ENCODE measurements at regions not wholly inside any gene's neighbourhood (a gene's known extent, or its start where the extent isn't known, plus 50 kb on each side); places are given as distances from the start of the nearest gene placed in this dataset.

GRCh38 chr6:163823577-163823976, 409.1 kb downstream of the QKI start:
- no peak for TF ChIP-seq TAF1 (IDR thresholded peaks at IDR 0.05; ENCODE audit: low read depth)
- no peak for TF ChIP-seq ZBTB7A (IDR thresholded peaks at IDR 0.05; ENCODE audit: low read depth)
- no peak for TF ChIP-seq CREB1 (IDR thresholded peaks at IDR 0.05; ENCODE audit: low read depth)
- no peak for TF ChIP-seq TCF12 (IDR thresholded peaks at IDR 0.05; ENCODE audit: low read depth)
- no peak for TF ChIP-seq YY1 (IDR thresholded peaks at IDR 0.05; ENCODE audit: low read depth)
- no peak for TF ChIP-seq EP300 (IDR thresholded peaks at IDR 0.05; ENCODE audit: borderline replicate concordance)
- no peak for TF ChIP-seq TEAD4 (IDR thresholded peaks at IDR 0.05)
- TF ChIP-seq REST (IDR thresholded peaks at IDR 0.05; ENCODE audit: low read depth) = no peak
- TF ChIP-seq, protein P1, sequence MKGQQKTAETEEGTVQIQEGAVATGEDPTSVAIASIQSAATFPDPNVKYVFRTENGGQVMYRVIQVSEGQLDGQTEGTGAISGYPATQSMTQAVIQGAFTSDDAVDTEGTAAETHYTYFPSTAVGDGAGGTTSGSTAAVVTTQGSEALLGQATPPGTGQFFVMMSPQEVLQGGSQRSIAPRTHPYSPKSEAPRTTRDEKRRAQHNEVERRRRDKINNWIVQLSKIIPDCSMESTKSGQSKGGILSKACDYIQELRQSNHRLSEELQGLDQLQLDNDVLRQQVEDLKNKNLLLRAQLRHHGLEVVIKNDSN (IDR thresholded peaks at IDR 0.05) = no peak

DNA sequence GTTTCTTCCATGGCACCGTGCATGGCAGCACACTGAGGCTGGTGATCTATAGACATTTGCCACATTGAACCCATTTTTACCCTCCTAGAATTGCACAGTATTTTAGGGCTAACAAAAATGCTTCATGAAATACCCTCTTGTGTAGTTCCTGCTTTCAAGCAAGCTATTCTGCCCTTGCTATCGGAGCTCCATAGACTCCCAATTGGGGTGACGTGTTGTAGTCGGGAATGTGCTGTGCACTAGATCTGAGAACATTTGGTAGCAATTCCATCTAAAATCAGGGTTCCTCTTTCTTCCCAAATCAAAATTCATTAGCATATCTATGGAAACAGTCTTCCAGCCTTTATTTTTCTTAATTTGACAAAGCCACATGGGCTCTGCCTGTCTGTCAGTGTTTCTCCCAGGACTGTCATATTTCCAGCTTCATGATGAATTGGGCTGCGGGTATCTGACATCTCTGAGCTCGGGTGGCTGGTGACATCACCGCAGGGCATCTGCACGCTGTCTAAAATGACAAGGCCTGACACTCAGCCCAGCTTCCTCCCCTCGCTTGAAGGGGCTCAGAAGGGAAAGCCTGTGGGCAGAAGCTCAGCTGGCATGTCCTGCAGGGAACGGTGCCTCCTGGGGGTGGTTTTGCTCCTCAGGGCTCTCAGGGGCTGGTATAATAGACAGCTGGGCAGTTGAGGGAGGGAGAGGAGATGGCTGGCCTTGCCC, 406.4 kb downstream of the QKI start:
- TF ChIP-seq EP300 (IDR thresholded peaks at IDR 0.05; ENCODE audit: borderline replicate concordance) (no peak), TEAD4 (IDR thresholded peaks at IDR 0.05) (no peak), ZBTB7A (IDR thresholded peaks at IDR 0.05; ENCODE audit: low read depth) (no peak), CREB1 (IDR thresholded peaks at IDR 0.05; ENCODE audit: low read depth) (no peak), RAD21 (IDR thresholded peaks at IDR 0.05; ENCODE audit: low read depth) (no peak), EGR1 (IDR thresholded peaks at IDR 0.05) (no peak), YY1 (IDR thresholded peaks at IDR 0.05; ENCODE audit: low read depth) (no peak), TCF12 (IDR thresholded peaks at IDR 0.05; ENCODE audit: low read depth) (no peak), MAX (IDR thresholded peaks at IDR 0.05) (no peak)

- TF ChIP-seq EGR1 (IDR thresholded peaks at IDR 0.05) (no peak), REST (IDR thresholded peaks at IDR 0.05; ENCODE audit: low read depth) (no peak), MAX (IDR thresholded peaks at IDR 0.05) (no peak), TAF1 (IDR thresholded peaks at IDR 0.05; ENCODE audit: low read depth) (no peak), CEBPB (IDR thresholded peaks at IDR 0.05) (no peak), TEAD4 (IDR thresholded peaks at IDR 0.05) (no peak), EP300 (IDR thresholded peaks at IDR 0.05; ENCODE audit: borderline replicate concordance) (no peak), CREB1 (IDR thresholded peaks at IDR 0.05; ENCODE audit: low read depth) (no peak), YY1 (IDR thresholded peaks at IDR 0.05; ENCODE audit: low read depth) (no peak), ZBTB7A (IDR thresholded peaks at IDR 0.05; ENCODE audit: low read depth) (no peak), TCF12 (IDR thresholded peaks at IDR 0.05; ENCODE audit: low read depth) (no peak), RAD21 (IDR thresholded peaks at IDR 0.05; ENCODE audit: low read depth) (no peak), NFIC (IDR thresholded peaks at IDR 0.05) (no peak), FOXM1 (IDR thresholded peaks at IDR 0.05; ENCODE audit: borderline replicate concordance, low read depth) (no peak)
- TF ChIP-seq, protein P1 (IDR thresholded peaks at IDR 0.05) = no peak
Measured at GRCh38 chr6:163820171-163820570, 405.7 kb downstream of the QKI start.

GRCh38 chr6:163818719-163819118, 404.2 kb downstream of the QKI start:
- TF ChIP-seq MAX (IDR thresholded peaks at IDR 0.05) = no peak
- no peak for TF ChIP-seq FOXM1 (IDR thresholded peaks at IDR 0.05; ENCODE audit: borderline replicate concordance, low read depth)

DNA sequence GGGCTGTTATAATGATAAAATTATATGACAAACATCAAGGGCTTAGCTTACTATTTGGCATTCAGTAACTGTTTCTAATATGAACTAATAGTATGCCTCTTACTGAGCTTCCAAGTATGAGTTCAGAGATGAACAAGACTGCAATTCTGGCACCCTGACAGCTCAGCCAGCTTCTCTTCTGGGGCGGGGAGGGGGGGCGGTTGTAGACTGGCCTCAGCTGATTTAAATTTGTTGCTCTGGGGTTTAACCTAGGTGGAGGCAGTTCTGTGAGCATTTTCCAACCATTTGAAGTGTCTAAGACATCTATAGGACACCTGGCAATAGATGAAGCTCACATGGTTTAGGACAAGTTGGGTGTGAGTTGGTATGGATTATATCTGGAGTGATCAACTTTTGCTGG, 401.9 kb downstream of the QKI start:
- TF ChIP-seq CREB1 (IDR thresholded peaks at IDR 0.05; ENCODE audit: low read depth) = no peak
- no peak for TF ChIP-seq CEBPB (IDR thresholded peaks at IDR 0.05)
- no peak for TF ChIP-seq TCF12 (IDR thresholded peaks at IDR 0.05; ENCODE audit: low read depth)
- TF ChIP-seq REST (IDR thresholded peaks at IDR 0.05; ENCODE audit: low read depth) = no peak
- TF ChIP-seq TAF1 (IDR thresholded peaks at IDR 0.05; ENCODE audit: low read depth) = no peak
- TF ChIP-seq MAX (IDR thresholded peaks at IDR 0.05) = no peak
- TF ChIP-seq, protein P1 (IDR thresholded peaks at IDR 0.05) = no peak
- no peak for TF ChIP-seq NFIC (IDR thresholded peaks at IDR 0.05)
- TF ChIP-seq TEAD4 (IDR thresholded peaks at IDR 0.05) = no peak
- no peak for TF ChIP-seq RAD21 (IDR thresholded peaks at IDR 0.05; ENCODE audit: low read depth)
- no peak for TF ChIP-seq ZBTB7A (IDR thresholded peaks at IDR 0.05; ENCODE audit: low read depth)
- TF ChIP-seq EP300 (IDR thresholded peaks at IDR 0.05; ENCODE audit: borderline replicate concordance) = no peak
- no peak for TF ChIP-seq YY1 (IDR thresholded peaks at IDR 0.05; ENCODE audit: low read depth)
- no peak for TF ChIP-seq FOXM1 (IDR thresholded peaks at IDR 0.05; ENCODE audit: borderline replicate concordance, low read depth)
- no peak for TF ChIP-seq EGR1 (IDR thresholded peaks at IDR 0.05)
